CD14-positive monocyte (primary cell): ENCODE measurements at regions not wholly inside any gene's neighbourhood (a gene's known extent, or its start where the extent isn't known, plus 50 kb on each side); places are given as distances from the start of the nearest gene placed in this dataset.

ENCODE experiments used
- DNase-seq, 3 donors: peaks; one replicate each; pipeline ENCODE4 v3.0.0-alpha.2; 2011 to 2022
- H2AFZ ChIP-seq: 2 replicates; pipeline ENCODE4 v1.6.0; 2012; ENCODE audit warnings: mild to moderate bottlenecking, low read depth, low read length, inconsistent platforms; ENCODE audit not compliant: insufficient read depth, poor library complexity, severe bottlenecking
- H3K27ac ChIP-seq, 2 donors: 1 replicate in 1 of 2; 2 replicates in 1 of 2; pipeline ENCODE4 v1.5.1; 2012 to 2013; ENCODE audit warnings: low read length in 2 of 2, control low read depth in 1 of 2, inconsistent platforms in 1 of 2, low read depth in 1 of 2, mild to moderate bottlenecking in 1 of 2
- H3K27me3 ChIP-seq, 2 donors: one replicate each; pipeline versions ENCODE4 v1.6.0 to v1.6.1; 2011 to 2013; ENCODE audit warnings: low read length in 2 of 2; ENCODE audit not compliant: control insufficient read depth in 2 of 2, insufficient read depth in 2 of 2
- H3K36me3 ChIP-seq, 2 donors: replicated peaks in 1 of 2; 1 replicate in 1 of 2; 2 replicates in 1 of 2; pipeline versions ENCODE4 v1.5.1 to v1.6.1; 2012 to 2013; ENCODE audit warnings: low read length in 2 of 2, control low read depth in 1 of 2, inconsistent platforms in 1 of 2, mild to moderate bottlenecking in 1 of 2; ENCODE audit not compliant: insufficient read depth in 2 of 2, control insufficient read depth in 1 of 2
- H3K4me1 ChIP-seq, 2 donors: 1 replicate in 1 of 2; 2 replicates in 1 of 2; pipeline versions ENCODE4 v1.5.1 to v1.6.1; 2012 to 2013; ENCODE audit warnings: low read length in 2 of 2, control low read depth in 1 of 2, inconsistent platforms in 1 of 2, mild to moderate bottlenecking in 1 of 2, moderate library complexity in 1 of 2; ENCODE audit not compliant: insufficient read depth in 2 of 2, control insufficient read depth in 1 of 2
- H3K4me2 ChIP-seq: replicated peaks from 2 replicates; pipeline ENCODE3; 2012; ENCODE audit warnings: low read length, moderate library complexity, mild to moderate bottlenecking; ENCODE audit not compliant: poor library complexity, severe bottlenecking; ENCODE audit errors: extremely low read depth
- H3K4me3 ChIP-seq, 3 experiments: fragments of 200-600 bp in 1 of 3; sonication (generic) in 1 of 3; replicated peaks in 1 of 3; 1 replicate in 2 of 3; 2 replicates in 1 of 3; pipeline ENCODE4 v1.5.1; 2011 to 2013; ENCODE audit warnings: low read length in 3 of 3, mild to moderate bottlenecking in 3 of 3, control low read depth in 2 of 3, low read depth in 2 of 3, inconsistent platforms in 1 of 3, moderate library complexity in 1 of 3
- H3K79me2 ChIP-seq: 2 replicates; pipeline ENCODE4 v1.6.0; 2012; ENCODE audit warnings: mild to moderate bottlenecking, control low read depth, inconsistent platforms, low read length, moderate library complexity; ENCODE audit not compliant: insufficient read depth
- H3K9ac ChIP-seq: 2 replicates; pipeline ENCODE4 v1.6.0; 2017; ENCODE audit warnings: low read length, mild to moderate bottlenecking; ENCODE audit not compliant: insufficient read depth, poor library complexity, severe bottlenecking
- H3K9me3 ChIP-seq, 2 donors: replicated peaks in 1 of 2; 1 replicate in 1 of 2; 2 replicates in 1 of 2; pipeline versions ENCODE4 v1.5.1 to v1.6.1; 2012 to 2013; ENCODE audit warnings: low read length in 2 of 2, control low read depth in 1 of 2; ENCODE audit not compliant: control insufficient read depth in 1 of 2, insufficient read depth in 1 of 2
- H4K20me1 ChIP-seq: 2 replicates; pipeline ENCODE4 v1.6.0; 2012; ENCODE audit warnings: mild to moderate bottlenecking, low read length, control low read depth, moderate library complexity; ENCODE audit not compliant: insufficient read depth
- H3K27ac Mint-ChIP-seq, 7 donors: one replicate each; pipeline ENCODE4 v1.8.0; 2020; ENCODE audit warnings: mild to moderate bottlenecking in 7 of 7, mixed read lengths in 7 of 7, moderate library complexity in 6 of 7, inconsistent platforms in 2 of 7
- H3K27me3 Mint-ChIP-seq, 3 donors: one replicate each; pipeline ENCODE4 v1.8.0; 2021 to 2022; ENCODE audit warnings: low read depth in 3 of 3, mild to moderate bottlenecking in 3 of 3, mixed read lengths in 3 of 3, moderate library complexity in 3 of 3, inconsistent platforms in 1 of 3
- H3K36me3 Mint-ChIP-seq, 2 donors: one replicate each; pipeline ENCODE4 v1.8.0; 2020; ENCODE audit warnings: mixed read lengths in 2 of 2, inconsistent platforms in 1 of 2, mild to moderate bottlenecking in 1 of 2
- H3K4me1 Mint-ChIP-seq: one replicate; pipeline ENCODE4 v1.8.0; 2020; ENCODE audit warnings: mild to moderate bottlenecking, mixed read lengths
- H3K4me3 Mint-ChIP-seq, 2 donors: one replicate each; pipeline ENCODE4 v1.8.0; 2020; ENCODE audit warnings: mild to moderate bottlenecking in 2 of 2, mixed read lengths in 2 of 2, moderate library complexity in 1 of 2
- H3K9me3 Mint-ChIP-seq, 7 donors: one replicate each; pipeline ENCODE4 v1.8.0; 2020 to 2022; ENCODE audit warnings: mixed read lengths in 7 of 7, mild to moderate bottlenecking in 6 of 7, moderate library complexity in 6 of 7, inconsistent platforms in 2 of 7
- CTCF ChIP-seq: fragments of 200-600 bp; IDR thresholded peaks from one replicate; pipeline ENCODE4 v1.8.0; 2022; ENCODE audit warnings: antibody characterized with exemption, mild to moderate bottlenecking
- WGBS: methylation state at CpG from one replicate; pipeline ENCODE4 v1.1.5; 2013; ENCODE audit warnings: missing lambda C conversion rate; ENCODE audit not compliant: insufficient coverage; 5-methylcytosine and 5-hydroxymethylcytosine counted together
- intact Hi-C, 2 donors: fragments of 100-400 bp; cut with micrococcal nuclease; formaldehyde crosslinking; loops; one replicate each; pipeline versions ENCODE4 v1.15.0 to v1.15.1; 2023

GRCh38 chr3:34419801-34420200 is 621.4 kb downstream of the PDCD6IP start:
- DNase-seq = no peak
- H2AFZ ChIP-seq = no peak overlapping the region
- no peak overlapping the region for H3K27ac ChIP-seq
- H3K4me2 ChIP-seq = no peak overlapping the region
- H3K4me3 Mint-ChIP-seq = no peak overlapping the region
- no peaks in the 10 kb centered on the region for H3K79me2 ChIP-seq
- H3K27ac Mint-ChIP-seq = no peak overlapping the region
- no peaks in the 10 kb centered on the region for H3K36me3 Mint-ChIP-seq
- H3K9me3 Mint-ChIP-seq = peaks cover 0 to 9% (median 6%) of the 10 kb centered on the region in 7 donors
- H4K20me1 ChIP-seq = no peaks in the 10 kb centered on the region
- H3K4me1 Mint-ChIP-seq = no peaks in the 10 kb centered on the region
- no peak overlapping the region for H3K9ac ChIP-seq
- H3K27me3 Mint-ChIP-seq = peaks cover 0 to 2% (median 0%) of the 10 kb centered on the region in 3 donors
- H3K9me3 ChIP-seq = no peaks in the 10 kb centered on the region
- no peaks in the 10 kb centered on the region for H3K36me3 ChIP-seq
- no peak overlapping the region for H3K4me3 ChIP-seq
- no peaks in the 10 kb centered on the region for H3K4me1 ChIP-seq
- H3K27me3 ChIP-seq = no peaks in the 10 kb centered on the region
- intact Hi-C loops = no loop called here
- WGBS = 60% methylated on average over 1 of the region's 1 CpG
- no peak for TF ChIP-seq CTCF

- Histone ChIP-seq H3K9me3 (no peaks in the 10 kb centered on the region), H2AFZ (no peak overlapping the region), H3K79me2 (no peaks in the 10 kb centered on the region), H3K4me1 (no peaks in the 10 kb centered on the region), H3K4me2 (no peak overlapping the region), H3K27me3 (no peaks in the 10 kb centered on the region), H3K9ac (no peak overlapping the region), H3K36me3 (no peaks in the 10 kb centered on the region), H4K20me1 (no peaks in the 10 kb centered on the region), H3K4me3 (no peak overlapping the region), H3K27ac (no peak overlapping the region)
- no peak overlapping the region for H3K4me3 Mint-ChIP-seq
- TF ChIP-seq CTCF = no peak
- H3K36me3 Mint-ChIP-seq = no peaks in the 10 kb centered on the region
- no peak for DNase-seq
- peaks cover 0 to 11% (median 6%) of the 10 kb centered on the region in 7 donors for H3K9me3 Mint-ChIP-seq
- H3K27ac Mint-ChIP-seq = no peak overlapping the region
- H3K4me1 Mint-ChIP-seq = no peaks in the 10 kb centered on the region
- no CpG with 5 or more reads among the region's 2 CpGs for WGBS
- intact Hi-C loops = no loop called here
- peaks cover 0 to 2% (median 0%) of the 10 kb centered on the region in 3 donors for H3K27me3 Mint-ChIP-seq
Observed at GRCh38 chr3:34421762-34422161, 623.3 kb downstream of the PDCD6IP start.
